Vagina (tissue), 2 donors: ENCODE measurements at regions not wholly inside any gene's neighbourhood (a gene's known extent, or its start where the extent isn't known, plus 50 kb on each side); places are given as distances from the start of the nearest gene placed in this dataset.

Experiments
- CTCF ChIP-seq, 3 experiments: fragments of 450-650 bp in 2 of 3; fragments of 200-600 bp in 1 of 3; sonication (generic) in 1 of 3; IDR thresholded peaks; one replicate each; pipeline ENCODE4 v1.5.1; 2017 to 2019; ENCODE audit warnings: antibody characterized with exemption in 3 of 3, mild to moderate bottlenecking in 2 of 3, moderate library complexity in 2 of 3
- POLR2AphosphoS5 ChIP-seq, 2 donors: sonication (generic); formaldehyde crosslinking; IDR thresholded peaks; one replicate each; pipeline ENCODE4 v1.9.0; 2017; ENCODE audit warnings: antibody characterized with exemption in 2 of 2, mild to moderate bottlenecking in 2 of 2, low read depth in 1 of 2; ENCODE audit not compliant: insufficient read depth in 1 of 2

- TF ChIP-seq CTCF (IDR thresholded peaks at IDR 0.05), result no peak
- TF ChIP-seq POLR2AphosphoS5 (IDR thresholded peaks at IDR 0.05; ENCODE audit: insufficient read depth in 1 of 2, low read depth in 1 of 2), result no peak
These were observed 130.9 kb downstream of the PAPOLA start for GRCh38 chr14:96633096-96633495.
